Middle frontal gyrus (tissue), 1 donor: ENCODE measurements at regions not wholly inside any gene's neighbourhood (a gene's known extent, or its start where the extent isn't known, plus 50 kb on each side); places are given as distances from the start of the nearest gene placed in this dataset.
"Not testable (repeated sequence)": the region's sequence is repeated elsewhere in the genome, so short reads cannot be mapped to it uniquely, and the experiment has no call there.

ENCODE experiments used
- DNase-seq: peaks from one replicate; pipeline ENCODE4 v3.0.0-alpha.2; 2015; ENCODE audit warnings: low spot score; ENCODE audit errors: extremely low spot score

DNA sequence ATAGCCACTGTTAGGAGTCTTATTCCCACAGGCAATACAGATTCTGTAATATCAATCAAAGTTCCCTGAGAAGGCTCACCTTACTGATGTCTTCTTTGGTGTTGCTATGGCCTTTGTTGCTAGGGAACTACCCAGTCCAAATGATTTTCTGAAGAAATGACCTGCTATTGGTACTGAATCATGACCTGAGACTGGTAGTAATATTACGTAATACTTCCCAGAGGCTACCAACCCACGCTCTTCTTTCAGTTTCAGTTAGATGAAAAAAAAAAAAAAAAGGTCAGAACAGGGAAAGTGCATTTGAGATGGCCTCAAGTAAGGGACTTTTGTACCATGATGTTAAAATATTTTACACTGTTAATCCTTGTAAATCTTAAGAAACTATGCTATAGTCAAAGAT is 1092.5 kb upstream of the EPHA6 start:
- DNase-seq: no peak

DNA sequence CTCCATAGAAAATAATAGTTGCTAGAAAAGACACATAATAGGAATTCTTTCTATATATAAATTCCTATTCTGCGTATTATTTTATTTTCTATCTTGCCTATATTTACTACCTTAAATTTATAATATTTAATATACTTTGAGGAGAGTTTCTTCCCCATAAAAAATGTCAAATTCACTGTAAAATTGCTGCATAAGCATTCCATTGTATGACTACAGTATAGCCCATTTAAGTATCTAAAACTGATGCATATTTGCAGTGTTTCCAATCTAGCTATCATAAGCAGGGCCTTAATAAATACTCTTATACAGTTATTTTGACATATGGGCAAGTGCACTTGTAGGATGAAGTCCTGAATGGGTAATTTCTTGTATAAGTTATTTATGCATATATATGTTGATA is 1088.6 kb upstream of the EPHA6 start:
- DNase-seq: no peak

DNA sequence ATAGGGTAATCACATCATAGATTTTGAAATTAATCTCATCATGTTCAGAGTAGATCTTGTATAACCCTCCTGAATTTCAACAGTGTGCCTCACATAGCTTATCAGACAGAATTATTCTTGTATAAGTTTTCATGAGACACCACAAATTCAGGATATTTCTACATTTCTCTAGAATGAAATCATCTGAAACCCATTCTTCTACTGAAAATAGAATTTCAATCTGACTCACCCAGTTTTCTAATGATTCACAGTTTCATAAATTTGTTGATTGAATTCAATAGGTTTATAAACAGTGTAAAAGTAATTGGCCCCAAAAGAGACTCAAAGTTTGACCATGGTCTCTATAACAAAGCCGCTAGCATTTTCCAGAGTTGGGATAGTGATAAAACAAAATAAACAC is 1082.6 kb upstream of the EPHA6 start:
- no peak for DNase-seq

DNA sequence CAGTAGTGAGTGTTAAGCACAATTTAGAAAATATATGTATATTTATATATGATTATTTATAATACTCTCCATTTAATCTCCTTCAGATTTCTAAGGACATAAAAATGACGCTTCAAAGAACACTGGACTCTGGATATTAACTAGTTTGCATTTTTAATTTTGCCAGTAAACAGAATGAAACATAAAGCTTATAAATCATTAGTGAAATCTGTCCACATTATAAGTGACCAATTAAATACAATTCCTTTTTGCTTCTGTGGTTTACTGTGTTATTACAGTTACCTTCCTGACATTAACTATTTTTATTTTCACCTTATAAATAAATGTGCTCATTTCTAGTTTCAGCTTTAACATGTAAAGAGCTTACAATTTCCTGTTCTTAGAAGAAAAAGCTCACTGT is 1081.1 kb upstream of the EPHA6 start:
- no peak for DNase-seq

DNA sequence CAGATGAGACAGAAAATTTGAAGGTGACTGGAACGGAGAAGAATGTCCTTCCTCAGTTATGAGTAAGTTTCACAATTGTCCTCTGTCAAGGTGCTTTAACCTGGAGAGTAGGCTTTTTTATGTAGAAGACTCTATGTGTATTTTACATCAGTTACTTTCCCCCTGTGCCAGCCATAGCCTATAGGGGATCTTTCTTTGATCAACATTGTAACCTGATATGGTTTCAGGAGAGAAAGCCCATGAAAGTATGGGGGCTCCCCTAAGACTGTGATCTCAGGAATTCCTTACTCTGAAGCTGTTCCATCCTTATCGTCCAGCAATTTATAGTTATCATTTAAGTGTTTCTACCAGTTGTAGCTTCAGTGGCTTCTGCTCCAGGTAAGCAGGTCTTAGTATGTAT is 1076.3 kb upstream of the EPHA6 start:
- no peak for DNase-seq

DNA sequence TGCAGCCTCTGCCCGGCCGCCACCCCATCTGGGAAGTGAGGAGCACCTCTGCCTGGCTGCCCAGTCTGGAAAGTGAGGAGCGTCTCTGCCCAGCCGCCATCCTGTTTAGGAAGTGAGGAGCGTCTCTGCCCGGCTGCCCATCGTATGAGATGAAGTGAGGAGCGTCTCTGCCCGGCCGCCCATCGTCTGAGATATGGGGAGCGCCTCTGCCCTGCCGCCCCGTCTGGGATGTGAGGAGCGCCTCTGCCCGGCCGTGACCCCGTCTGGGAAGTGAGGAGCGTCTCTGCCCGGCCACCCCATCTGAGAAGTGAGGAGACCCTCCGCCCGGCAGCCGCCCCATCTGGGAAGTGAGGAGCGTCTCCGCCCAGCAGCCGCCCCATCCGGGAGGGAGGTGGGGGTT is 1069.5 kb upstream of the EPHA6 start:
- DNase-seq: not testable (repeated sequence)

DNA sequence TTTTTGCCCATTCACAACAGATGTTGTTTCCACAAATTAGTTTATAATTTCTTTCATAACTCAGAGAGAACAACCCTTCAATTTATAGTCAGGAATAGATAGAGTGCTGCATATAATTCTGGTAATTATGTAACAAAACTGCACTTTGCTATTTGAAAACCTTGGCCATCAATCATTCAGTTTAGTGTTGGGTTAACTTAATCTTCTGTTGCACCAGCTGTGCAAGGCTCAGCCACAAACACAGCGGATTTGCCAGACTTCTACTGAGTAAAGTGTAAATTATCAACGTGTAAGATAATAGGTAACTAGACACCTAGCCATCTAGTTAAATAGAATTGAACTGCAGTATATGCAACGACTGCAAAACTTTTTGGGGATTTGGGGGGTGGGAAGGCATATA is 1064.3 kb upstream of the EPHA6 start:
- no peak for DNase-seq

DNA sequence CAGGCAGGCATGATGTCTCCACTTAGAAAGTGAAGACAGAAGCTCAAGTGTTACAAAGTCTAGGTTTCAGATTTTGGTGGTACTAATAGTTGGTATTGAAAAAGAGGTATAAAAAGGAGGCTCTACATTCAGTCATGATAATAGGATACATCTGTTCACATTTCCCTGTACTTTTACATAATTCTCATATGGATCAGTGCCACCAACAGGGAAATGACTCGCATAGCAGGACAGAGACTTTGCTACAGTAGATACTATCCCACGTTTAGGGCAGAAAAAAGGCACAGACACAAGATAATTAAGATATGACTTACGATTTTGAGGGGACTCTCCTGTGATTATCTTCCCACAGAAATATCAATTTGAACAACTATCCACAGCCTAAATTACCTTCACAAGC is 1062.9 kb upstream of the EPHA6 start:
- no peak for DNase-seq

DNA sequence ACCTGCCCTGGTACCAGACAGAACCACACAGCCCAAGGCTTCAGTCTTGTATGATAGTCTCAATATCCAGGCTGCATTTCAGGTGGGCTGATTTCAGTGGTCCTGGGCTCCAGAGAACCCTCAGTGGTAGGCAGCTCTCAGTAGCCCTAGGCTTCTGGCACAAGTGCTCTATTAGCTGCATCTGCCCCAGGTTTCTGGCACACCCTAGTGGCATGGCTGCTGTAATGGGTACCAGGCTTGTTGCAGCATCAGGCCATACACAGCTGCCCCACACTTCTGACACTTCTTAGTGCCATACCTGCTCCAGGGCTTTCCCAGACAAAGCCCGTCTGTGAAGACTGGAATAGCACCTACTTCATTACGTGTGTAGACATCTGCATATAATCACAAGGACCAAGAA is 1062.2 kb upstream of the EPHA6 start:
- DNase-seq: no peak

DNA sequence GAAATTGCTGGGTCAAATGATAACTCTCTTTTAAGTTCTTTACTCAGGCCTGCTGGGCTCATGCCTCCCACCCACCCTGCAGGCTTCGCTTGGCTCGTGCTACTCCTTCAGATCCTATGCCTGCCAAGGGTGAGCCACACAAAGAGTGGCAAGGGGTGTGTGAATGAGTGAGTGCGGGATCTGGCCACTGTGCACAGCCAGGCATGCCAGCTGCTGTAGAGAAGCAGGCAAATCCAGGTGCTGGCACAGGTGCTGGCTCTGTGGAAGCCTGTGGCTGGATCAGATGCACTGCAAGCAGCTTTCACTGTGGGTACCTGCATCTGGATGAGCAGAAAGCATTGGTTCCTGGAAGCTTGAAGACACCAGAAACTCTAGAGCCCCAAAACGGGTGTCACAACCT is 1055.7 kb upstream of the EPHA6 start:
- no peak for DNase-seq

DNA sequence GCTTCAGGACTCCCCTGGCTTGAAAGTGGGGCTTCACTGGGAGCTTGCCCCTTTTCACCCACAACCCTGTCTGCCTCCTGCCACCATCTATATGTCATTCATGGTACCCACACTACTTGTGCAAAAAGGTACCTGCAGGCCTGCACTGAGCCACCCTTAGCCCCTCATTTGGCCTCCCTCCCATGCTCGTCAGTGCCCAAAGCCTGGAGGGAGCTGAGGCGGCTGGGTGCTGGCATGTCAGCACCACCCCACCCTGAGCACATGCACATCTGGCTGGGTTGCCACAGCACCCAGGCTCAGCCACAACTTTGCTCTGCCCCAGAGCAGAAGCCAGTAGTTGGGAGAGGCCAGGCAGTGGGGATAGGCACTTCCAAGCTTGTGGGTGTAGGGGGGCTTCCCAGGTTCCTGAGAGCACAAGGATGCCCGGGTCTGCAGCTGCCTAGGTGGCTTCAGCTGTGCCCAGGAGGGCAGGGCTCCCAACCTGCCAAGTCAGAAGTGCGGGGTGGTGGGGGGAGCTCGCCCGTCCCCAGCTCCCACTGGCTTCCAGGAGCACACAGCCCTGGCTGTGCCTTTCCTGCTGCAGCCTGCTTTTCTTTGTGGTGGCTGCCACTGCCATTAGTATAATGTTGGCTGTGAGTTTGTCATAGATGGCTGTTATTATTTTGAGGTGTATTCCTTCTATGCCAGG is 1054.6 kb upstream of the EPHA6 start:
- no peak for DNase-seq

DNA sequence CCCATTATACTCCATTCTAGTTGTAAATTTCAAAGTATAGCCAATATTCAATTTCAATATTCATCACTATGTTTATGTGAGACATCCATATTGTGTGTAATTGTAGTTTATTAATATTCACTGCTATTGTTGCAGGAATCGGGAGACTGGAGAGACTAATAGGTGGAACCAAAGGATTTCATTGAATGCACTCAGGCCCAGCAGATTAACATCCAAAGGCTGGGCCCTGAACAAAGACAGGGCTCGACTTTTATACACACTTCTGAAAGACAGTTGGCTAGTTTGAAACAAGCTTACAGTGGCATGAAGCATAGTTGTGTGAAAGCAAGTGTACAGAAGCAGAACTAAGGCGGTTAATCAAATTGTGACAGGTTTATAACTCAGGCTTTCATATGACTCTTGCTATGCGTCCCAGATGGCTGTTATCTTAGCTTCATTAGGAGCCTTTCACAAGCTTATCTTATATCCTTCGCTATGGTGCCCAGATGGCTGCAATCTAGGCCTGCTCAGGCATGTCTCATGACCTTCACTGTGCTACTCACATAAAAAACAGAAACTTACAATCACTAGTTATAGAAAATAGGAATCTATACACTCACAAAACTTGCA is 1038.8 kb upstream of the EPHA6 start:
- no peak for DNase-seq

DNA sequence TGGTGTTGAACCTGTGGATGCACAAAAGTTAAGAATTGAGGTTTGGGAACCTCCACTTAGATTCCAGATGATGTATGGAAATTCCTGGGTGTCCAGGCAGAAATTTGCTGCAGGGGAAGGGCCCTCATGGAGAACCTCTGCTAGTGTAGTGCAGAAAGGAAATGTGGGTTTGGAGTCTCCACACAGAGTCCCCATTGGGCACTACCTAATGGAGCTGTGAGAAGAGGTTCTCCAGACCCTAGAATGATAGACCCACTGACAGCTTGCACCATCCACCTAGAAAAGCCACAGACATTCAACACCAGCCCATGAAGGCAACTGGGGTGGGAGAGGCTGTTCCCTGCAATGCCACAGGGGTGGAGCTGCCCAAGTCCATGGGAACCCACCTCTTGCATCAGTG is 1032.8 kb upstream of the EPHA6 start:
- DNase-seq: no peak

DNA sequence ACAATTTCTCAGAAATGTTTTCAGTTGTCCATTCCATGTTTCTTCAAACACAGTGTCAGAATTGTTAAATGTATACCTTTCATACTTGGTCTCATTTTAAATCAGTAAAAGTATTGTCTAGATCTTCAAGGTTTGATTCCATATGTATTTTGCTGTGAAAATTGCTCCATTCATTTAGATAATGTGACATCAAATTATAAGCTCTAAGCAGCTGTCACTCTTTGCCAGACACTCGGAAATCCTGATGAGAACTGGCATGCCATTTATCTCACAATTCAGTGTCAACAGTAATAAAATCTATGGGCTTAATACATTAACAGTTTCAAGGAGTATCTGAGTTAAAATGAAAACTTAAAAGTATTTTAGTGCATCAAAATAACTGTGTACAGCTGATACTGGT is 1025.3 kb upstream of the EPHA6 start:
- no peak for DNase-seq

DNA sequence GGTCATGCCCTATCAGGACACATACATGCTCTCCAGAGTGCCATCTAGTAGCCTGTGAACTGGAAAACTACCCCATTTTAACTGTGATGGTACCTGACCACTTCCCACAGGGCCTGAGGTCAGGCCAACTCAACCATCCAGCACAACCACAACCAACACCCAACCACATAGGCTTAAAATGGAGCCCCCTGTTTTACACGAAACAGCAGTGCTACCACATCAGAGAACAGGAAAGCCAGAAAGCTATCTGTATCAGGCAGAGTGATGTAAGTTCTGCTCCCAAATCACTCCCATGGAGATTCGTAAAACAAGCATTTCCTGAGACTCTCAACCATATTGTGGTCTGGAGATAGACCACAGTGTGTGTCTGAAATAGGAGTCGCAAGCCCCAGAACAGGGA is 1017.3 kb upstream of the EPHA6 start:
- DNase-seq: no peak

DNA sequence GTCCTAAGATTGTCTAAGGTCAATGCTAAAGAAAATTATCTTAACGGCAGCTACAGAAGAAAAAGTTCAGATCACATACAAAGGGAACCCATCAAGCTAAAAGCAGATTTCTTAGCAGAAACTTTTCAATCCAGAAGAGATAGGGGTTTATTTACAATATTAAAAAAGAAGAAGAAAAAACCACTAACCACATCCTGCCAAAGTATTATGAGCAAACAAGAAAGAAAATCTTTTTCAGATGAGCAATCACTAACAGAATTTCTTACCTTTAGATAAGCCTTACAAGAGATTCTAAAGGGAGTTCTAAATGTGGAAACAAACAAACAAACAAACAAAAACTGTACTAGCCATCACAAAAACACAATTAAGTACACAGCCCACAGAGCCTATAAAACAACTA is 1015.8 kb upstream of the EPHA6 start:
- DNase-seq: no peak

DNA sequence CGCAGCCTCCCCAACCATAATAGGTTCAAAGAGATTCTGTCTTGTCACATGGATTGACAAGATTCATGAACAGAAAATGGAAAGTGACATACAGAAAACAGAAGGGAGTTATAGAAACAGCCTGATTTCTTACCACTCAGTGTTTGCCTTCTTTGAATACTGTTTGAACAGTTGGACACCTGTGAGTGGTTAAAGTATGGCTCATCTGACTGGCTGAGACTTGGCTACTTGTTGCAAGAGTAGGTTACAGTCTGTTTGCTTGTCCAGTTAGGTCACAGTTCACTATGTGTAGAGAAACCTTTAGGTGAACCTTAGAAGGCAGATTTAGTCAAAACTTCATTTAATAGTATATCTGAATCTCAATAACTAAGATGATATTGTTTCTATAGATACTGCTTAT is 1003.9 kb upstream of the EPHA6 start:
- no peak for DNase-seq

DNA sequence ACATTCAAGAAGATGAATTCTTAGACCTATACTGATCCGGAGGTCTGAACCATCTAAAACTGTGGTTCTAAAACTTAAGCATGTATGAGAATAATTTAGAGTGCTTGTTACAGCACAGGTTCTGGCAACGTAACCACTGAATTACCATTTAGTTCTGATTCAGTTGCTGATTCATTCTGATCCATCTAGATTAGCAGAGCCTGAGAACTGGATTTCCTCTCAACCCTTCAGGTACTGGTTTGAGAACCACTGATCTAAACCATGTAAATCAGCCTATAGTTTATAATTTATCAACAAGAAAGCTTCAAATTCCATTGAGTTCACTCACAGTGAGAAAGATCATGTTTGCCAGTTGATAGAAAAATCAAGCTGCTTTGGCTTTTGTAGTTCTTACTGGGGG is 1001.1 kb upstream of the EPHA6 start:
- no peak for DNase-seq

DNA sequence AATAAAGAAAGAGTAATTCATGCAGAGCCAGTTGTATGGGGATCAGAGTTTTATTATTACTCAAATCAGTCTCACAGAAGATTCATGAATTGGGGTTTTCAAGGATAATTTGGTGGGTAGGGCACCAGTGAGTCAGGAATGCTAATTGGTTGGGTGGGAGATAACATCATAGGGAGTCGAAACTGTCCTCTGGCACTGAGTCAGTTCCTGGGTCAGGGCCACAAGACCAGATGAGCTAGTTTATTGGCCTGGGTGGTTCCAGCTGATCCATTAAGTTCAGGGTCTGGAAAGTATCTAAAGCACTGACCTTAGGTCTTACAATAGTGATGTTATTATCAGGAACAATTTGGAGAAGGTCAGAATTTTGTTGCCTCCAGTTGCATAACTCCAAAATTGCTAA is 998.6 kb upstream of the EPHA6 start:
- no peak for DNase-seq

DNA sequence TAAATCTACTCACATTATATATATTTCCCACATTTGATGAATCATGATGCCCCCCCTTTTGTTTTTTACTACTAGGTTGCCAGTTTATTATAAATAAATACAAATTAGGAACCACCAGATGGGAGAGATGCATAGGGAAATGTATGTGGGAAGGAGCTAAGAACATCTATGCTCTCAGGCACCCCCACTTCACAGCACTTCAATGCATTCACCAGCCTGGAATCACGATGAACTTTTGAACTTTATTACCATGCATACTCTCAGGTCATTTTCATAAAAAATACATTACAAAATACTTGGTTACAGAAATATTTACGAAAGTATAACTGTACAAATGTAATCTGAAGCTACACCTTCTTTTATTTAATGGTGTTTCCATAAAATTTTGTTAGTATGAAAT is 988.0 kb upstream of the EPHA6 start:
- no peak for DNase-seq

DNA sequence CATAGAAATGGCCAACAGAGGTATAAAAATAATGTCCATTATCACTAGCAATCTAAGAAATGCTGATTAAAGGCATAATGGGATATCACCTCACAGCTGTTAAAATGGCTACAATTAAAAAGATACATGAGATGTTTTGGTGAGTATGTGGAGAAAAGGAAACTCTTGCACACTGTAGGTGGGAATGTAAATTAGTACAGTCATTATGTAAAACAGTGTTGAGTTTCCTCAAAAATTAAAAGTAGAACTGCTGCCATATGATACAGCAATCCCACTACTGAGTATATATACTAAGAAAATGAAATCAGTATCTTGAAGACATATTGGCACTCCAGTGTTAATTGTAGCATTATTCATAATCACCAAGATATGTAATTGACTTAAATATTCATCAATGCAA is 982.2 kb upstream of the EPHA6 start:
- no peak for DNase-seq

DNA sequence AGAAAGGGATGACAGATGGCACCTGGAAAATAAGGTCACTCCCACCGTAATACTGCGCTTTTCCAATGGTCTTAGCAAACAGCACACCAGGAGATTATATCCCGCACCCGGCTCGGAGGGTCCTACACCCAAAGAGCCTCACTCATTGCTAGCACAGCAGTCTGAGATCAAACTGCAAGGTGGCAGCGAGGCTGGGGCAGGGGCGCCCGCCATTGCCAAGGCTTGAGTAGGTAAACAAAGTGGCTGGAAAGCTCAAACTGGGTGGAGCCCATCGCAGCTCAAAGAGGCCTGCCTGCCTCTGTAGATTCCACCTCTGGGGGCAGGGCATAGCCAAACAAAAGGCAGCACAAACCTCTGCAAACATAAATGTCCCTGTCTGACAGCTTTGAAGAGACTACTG is 953.8 kb upstream of the EPHA6 start:
- not testable (repeated sequence) for DNase-seq

DNA sequence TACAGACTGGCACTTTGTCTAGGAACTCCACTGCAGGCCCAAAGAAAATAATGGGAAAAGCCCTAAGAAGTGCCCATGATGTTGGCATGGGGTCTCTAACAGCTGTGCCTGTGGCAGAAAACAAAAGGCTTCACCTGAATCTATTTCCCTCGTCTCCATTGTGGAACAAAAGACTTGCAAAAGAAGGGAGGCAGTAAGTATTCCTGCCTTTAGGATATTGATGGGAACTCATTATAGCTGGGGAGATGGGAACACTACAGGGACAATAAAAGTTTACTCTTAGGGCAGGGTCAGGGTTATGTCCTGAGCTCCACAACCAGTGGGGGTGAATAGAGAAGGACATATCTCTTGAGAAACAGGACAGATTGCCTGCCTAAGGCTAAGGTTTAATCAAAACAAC is 930.6 kb upstream of the EPHA6 start:
- DNase-seq: no peak

DNA sequence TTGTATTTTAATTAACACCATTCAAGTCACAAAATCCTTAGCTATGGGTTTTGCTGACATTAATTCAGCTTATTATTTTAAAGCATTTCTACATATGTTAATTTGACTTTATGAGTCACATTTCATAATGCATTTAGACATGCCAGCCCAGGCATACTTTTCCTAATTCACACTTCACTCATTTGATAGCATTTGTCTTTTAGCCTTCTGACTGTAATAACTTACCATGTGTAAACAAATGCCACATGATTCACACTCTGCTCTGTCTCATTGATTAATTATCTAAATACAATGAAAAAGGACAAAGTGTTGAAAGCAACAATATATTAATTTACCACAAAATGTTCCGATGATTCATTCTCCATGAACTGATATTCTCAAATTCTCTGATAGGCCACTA is 927.8 kb upstream of the EPHA6 start:
- no peak for DNase-seq
